Keratinocyte (primary cell): ENCODE measurements at regions not wholly inside any gene's neighbourhood (a gene's known extent, or its start where the extent isn't known, plus 50 kb on each side); places are given as distances from the start of the nearest gene placed in this dataset.
"Not testable (repeated sequence)": the region's sequence is repeated elsewhere in the genome, so short reads cannot be mapped to it uniquely, and the experiment has no call there.

Source experiments
- DNase-seq: peaks from one replicate; pipeline ENCODE4 v3.0.0-alpha.2; 2011; ENCODE audit warnings: low read depth, missing footprints, low spot score
- FAIRE-seq: peaks from 2 replicates; lab custom pipeline; 2011; peaks lifted over from hg19 to GRCh38; lab: Jason Lieb, UNC
- H2AFZ ChIP-seq: 2 replicates; pipeline ENCODE4 v1.6.0; 2012; ENCODE audit warnings: low read length, control low read depth, inconsistent platforms; ENCODE audit not compliant: control insufficient read depth
- H3K27ac ChIP-seq: 2 replicates; pipeline ENCODE4 v1.5.1; 2011; ENCODE audit warnings: low read length; ENCODE audit not compliant: control insufficient read depth, insufficient read depth
- H3K27me3 ChIP-seq: 3 replicates; pipeline ENCODE4 v1.6.0; 2011; ENCODE audit warnings: low read length; ENCODE audit not compliant: control insufficient read depth, insufficient read depth; ENCODE audit errors: extremely low read depth
- H3K36me3 ChIP-seq, 2 experiments: 2 replicates in 1 of 2; 3 replicates in 1 of 2; pipeline ENCODE4 v1.5.1; 2011; ENCODE audit warnings: low read length in 2 of 2, mild to moderate bottlenecking in 1 of 2; ENCODE audit not compliant: control insufficient read depth in 2 of 2, insufficient read depth in 2 of 2; ENCODE audit errors: extremely low read depth in 1 of 2
- H3K4me1 ChIP-seq: 3 replicates; pipeline ENCODE4 v1.5.1; 2011; ENCODE audit warnings: low read length; ENCODE audit not compliant: control insufficient read depth, insufficient read depth; ENCODE audit errors: extremely low read depth
- H3K4me2 ChIP-seq: 3 replicates; pipeline ENCODE4 v1.6.0; 2011; ENCODE audit warnings: low read depth, low read length; ENCODE audit not compliant: control insufficient read depth, insufficient read depth; ENCODE audit errors: extremely low read depth
- H3K4me3 ChIP-seq, 3 experiments: fragments of 200-600 bp in 1 of 3; sonication (generic) in 1 of 3; 2 replicates in 2 of 3; 3 replicates in 1 of 3; pipeline ENCODE4 v1.5.1; 2011 to 2016; ENCODE audit warnings: low read length in 3 of 3, mild to moderate bottlenecking in 3 of 3, control low read depth in 2 of 3, inconsistent platforms in 1 of 3, low read depth in 1 of 3, mixed read lengths in 1 of 3, mixed run types in 1 of 3, moderate library complexity in 1 of 3; ENCODE audit not compliant: control insufficient read depth in 2 of 3, insufficient read depth in 2 of 3; ENCODE audit errors: extremely low read depth in 1 of 3
- H3K79me2 ChIP-seq: 2 replicates; pipeline ENCODE4 v1.6.0; 2012; ENCODE audit warnings: low read length; ENCODE audit not compliant: control insufficient read depth, insufficient read depth
- H3K9ac ChIP-seq: 3 replicates; pipeline ENCODE4 v1.6.0; 2011; ENCODE audit warnings: low read length; ENCODE audit not compliant: control insufficient read depth, insufficient read depth; ENCODE audit errors: extremely low read depth
- H3K9me1 ChIP-seq: 3 replicates; pipeline ENCODE4 v1.6.0; 2011; ENCODE audit warnings: low read length; ENCODE audit not compliant: control insufficient read depth, insufficient read depth; ENCODE audit errors: extremely low read depth
- H3K9me3 ChIP-seq: 2 replicates; pipeline ENCODE4 v1.5.1; 2012; ENCODE audit warnings: low read depth, low read length; ENCODE audit not compliant: control insufficient read depth
- H4K20me1 ChIP-seq: 3 replicates; pipeline ENCODE4 v1.6.0; 2011; ENCODE audit warnings: low read length; ENCODE audit not compliant: control insufficient read depth, insufficient read depth; ENCODE audit errors: extremely low read depth
- CTCF ChIP-seq, 3 experiments: IDR thresholded peaks in 1 of 3; conservative IDR thresholded peaks in 1 of 3; optimal IDR thresholded peaks in 1 of 3; 2 replicates in 2 of 3; 3 replicates in 1 of 3; pipeline versions ENCODE3 to v1.5.1; 2011; ENCODE audit warnings: low read length in 3 of 3, mild to moderate bottlenecking in 3 of 3, moderate library complexity in 2 of 3, control low read depth in 1 of 3, inconsistent platforms in 1 of 3; ENCODE audit not compliant: insufficient read depth in 2 of 3; ENCODE audit errors: extremely low read depth in 1 of 3
- EZH2 ChIP-seq: IDR thresholded peaks from one replicate; pipeline ENCODE4 v1.6.1; 2012; ENCODE audit warnings: inconsistent platforms, mild to moderate bottlenecking, low read length, moderate library complexity
- dilution Hi-C: fragments of 300-500 bp; cut with MboI; formaldehyde crosslinking; loops from one replicate; pipeline ENCODE4 v1.7.0; 2020; ENCODE audit warnings: low sequenced_read_pairs; ENCODE audit not compliant: extremely low pct_ligation_motif_present

- no peak overlapping the region for H3K27ac ChIP-seq
- dilution Hi-C loops: no loop called here
Measured at GRCh38 chr21:39071623-39072214, 111.5 kb downstream of the PSMG1 start.

DNA sequence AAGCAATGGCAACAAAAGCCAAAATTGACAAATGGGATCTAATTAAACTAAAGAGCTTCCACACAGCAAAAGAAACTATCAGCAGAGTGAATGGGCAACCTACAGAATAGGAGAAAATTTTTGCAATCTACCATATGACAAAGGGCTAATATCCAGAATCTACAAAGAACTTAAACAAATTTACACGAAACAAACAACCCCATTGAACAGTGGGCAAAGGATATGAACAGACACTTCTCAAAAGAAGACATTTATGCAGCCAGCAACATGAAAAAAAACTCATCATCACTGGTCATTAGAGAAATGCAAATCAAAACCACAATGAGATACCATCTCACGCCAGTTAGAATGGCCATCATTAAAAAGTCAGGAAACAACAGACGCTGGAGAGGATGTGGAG is 113.4 kb downstream of the PSMG1 start:
- H3K79me2 ChIP-seq, DNase-seq, H3K4me3 ChIP-seq, H3K4me2 ChIP-seq, H3K4me1 ChIP-seq, H3K27me3 ChIP-seq, H2AFZ ChIP-seq, H3K9me3 ChIP-seq, FAIRE-seq, H3K9me1 ChIP-seq, H4K20me1 ChIP-seq, H3K27ac ChIP-seq, dilution Hi-C loops, H3K36me3 ChIP-seq, H3K9ac ChIP-seq: not testable (repeated sequence)

More at GRCh38 chr21:39071623-39072214, 111.5 kb downstream of the PSMG1 start:
- H3K9me3 ChIP-seq: no peaks in the 10 kb centered on the region
- no peaks in the 10 kb centered on the region for H3K36me3 ChIP-seq
- no peak overlapping the region for H3K4me3 ChIP-seq
- H4K20me1 ChIP-seq: no peaks in the 10 kb centered on the region
- no peaks in the 10 kb centered on the region for H3K27me3 ChIP-seq
- DNase-seq (no peak), FAIRE-seq (no peak)
- no peak overlapping the region for H3K9ac ChIP-seq
- no peaks in the 10 kb centered on the region for H3K4me1 ChIP-seq
- no peaks in the 10 kb centered on the region for H3K9me1 ChIP-seq
- H2AFZ ChIP-seq: no peak overlapping the region
- TF ChIP-seq CTCF (optimal IDR thresholded peaks at IDR 0.05 in 1 of 3, IDR thresholded peaks at IDR 0.05 in 1 of 3, conservative IDR thresholded peaks at IDR 0.05 in 1 of 3; ENCODE audit: extremely low read depth in 1 of 3, insufficient read depth in 2 of 3, low read length in 3 of 3): no peak
- no peak for TF ChIP-seq EZH2
- H3K4me2 ChIP-seq: no peak overlapping the region
- no peaks in the 10 kb centered on the region for H3K79me2 ChIP-seq
